Psoas muscle (tissue), 7 donors: ENCODE measurements at regions not wholly inside any gene's neighbourhood (a gene's known extent, or its start where the extent isn't known, plus 50 kb on each side); places are given as distances from the start of the nearest gene placed in this dataset.

ENCODE experiments used
- ATAC-seq, 4 donors: fragments of 200-7000 bp; cut with Tn5 transposase; one replicate each; pipeline ENCODE4 v1.9.1; 2020; ENCODE audit warnings: moderate library complexity in 3 of 4, mild to moderate bottlenecking in 2 of 4
- DNase-seq, 2 donors: peaks; one replicate each; pipeline ENCODE4 v3.0.0-alpha.2; 2020
- H3K27ac ChIP-seq: fragments of 200-600 bp; one replicate; pipeline ENCODE4 v1.8.0; 2022
- H3K27me3 ChIP-seq, 3 donors: fragments of 200-600 bp in 1 of 3; one replicate each; pipeline versions ENCODE4 v1.6.1 to v1.8.0; 2013 to 2022; ENCODE audit warnings: low read length in 2 of 3, mild to moderate bottlenecking in 2 of 3, moderate library complexity in 1 of 3; ENCODE audit not compliant: insufficient read depth in 3 of 3
- H3K36me3 ChIP-seq, 2 donors: fragments of 200-600 bp in 1 of 2; one replicate each; pipeline versions ENCODE4 v1.6.1 to v1.8.0; 2013 to 2022; ENCODE audit warnings: low read depth in 1 of 2, mild to moderate bottlenecking in 1 of 2, moderate library complexity in 1 of 2; ENCODE audit not compliant: insufficient read depth in 1 of 2
- H3K4me1 ChIP-seq: fragments of 200-600 bp; one replicate; pipeline ENCODE4 v1.8.0; 2022
- H3K4me3 ChIP-seq: fragments of 200-600 bp; one replicate; pipeline ENCODE4 v1.8.0; 2022; ENCODE audit warnings: mild to moderate bottlenecking
- H3K9me3 ChIP-seq: fragments of 200-600 bp; one replicate; pipeline ENCODE4 v1.8.0; 2022
- CTCF ChIP-seq: fragments of 200-600 bp; IDR thresholded peaks from one replicate; pipeline ENCODE4 v1.8.0; 2022; ENCODE audit warnings: antibody characterized with exemption
- WGBS, 3 donors: extraction: QIAGEN DNeasy Blood & Tissue Kit; methylation state at CpG; one replicate each; pipeline versions ENCODE4 v1.1.6 to v1.1.7; 2013; 5-methylcytosine and 5-hydroxymethylcytosine counted together
- intact Hi-C, 2 donors: fragments of 100-400 bp; cut with DNase I; formaldehyde crosslinking; loops; one replicate each; pipeline versions ENCODE4 v1.11.0 to v1.14.2; 2022
- donor health status: healthy with polysubstance abuse.
- donor health status: DM: no; HTN: no; CAD: no; lungs with moderate emphysema.
- donor health status: Bipolar disorder and iron deficiency.
- donor health status: healthy.
- donor health status: DM: yes; HTN: yes; CAD: no.
- donor health status: DM: no; HTN: no; CAD: no.
- donor health status: DM: yes; HTN: yes; CAD: no.

GRCh38 chr12:83805873-83806272 lies 1106.7 kb downstream of the SLC6A15 start:
- no peak for TF ChIP-seq CTCF
- no peaks in the 10 kb centered on the region for H3K4me1 ChIP-seq
- no peaks in the 10 kb centered on the region for H3K27me3 ChIP-seq
- WGBS, 3 donors: 53 to 70% (median 55%) methylated on average over 4 of the region's 4 CpGs
- no peaks in the 10 kb centered on the region for H3K36me3 ChIP-seq
- H3K9me3 ChIP-seq: no peaks in the 10 kb centered on the region
- DNase-seq: no peak
- H3K4me3 ChIP-seq: no peak overlapping the region
- intact Hi-C loops: no loop called here
- no peak for ATAC-seq
- H3K27ac ChIP-seq: no peak overlapping the region

DNA sequence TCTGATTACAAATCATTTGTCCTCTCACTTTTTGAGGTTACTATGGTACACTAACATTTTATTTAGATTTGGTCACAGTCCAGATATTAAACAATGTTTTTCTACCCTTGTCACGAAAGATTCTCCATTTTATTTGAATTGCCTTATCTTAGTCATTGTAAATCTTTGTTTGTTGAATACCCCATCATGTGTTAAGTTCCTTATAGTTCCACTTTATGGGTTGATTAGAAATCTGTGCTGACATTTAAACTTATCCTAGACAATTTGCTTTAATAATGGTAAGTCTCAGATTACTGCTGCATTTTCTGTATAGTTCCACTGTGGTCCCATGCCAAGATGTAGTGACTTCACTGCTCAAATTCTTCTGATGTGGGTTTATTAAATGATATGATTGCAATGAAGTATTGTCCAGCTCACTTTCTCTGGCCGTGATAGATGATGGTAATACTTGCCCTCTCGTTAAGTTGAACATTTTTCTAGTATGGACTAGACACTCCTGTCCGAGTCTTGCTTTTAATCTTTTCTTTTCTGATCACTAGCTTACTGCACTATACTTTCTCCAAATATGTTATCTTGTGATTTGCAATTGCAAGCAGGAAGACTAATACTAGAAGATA lies 1107.3 kb downstream of the SLC6A15 start:
- H3K4me1 ChIP-seq: no peaks in the 10 kb centered on the region
- no peaks in the 10 kb centered on the region for H3K9me3 ChIP-seq
- intact Hi-C loops: no loop called here
- DNase-seq (no peak), ATAC-seq (no peak)
- no peaks in the 10 kb centered on the region for H3K36me3 ChIP-seq
- no peak overlapping the region for H3K4me3 ChIP-seq
- H3K27ac ChIP-seq: no peak overlapping the region
- WGBS, 3 donors: 65 to 71% (median 68%) methylated on average over 4 of the region's 4 CpGs
- no peak for TF ChIP-seq CTCF
- no peaks in the 10 kb centered on the region for H3K27me3 ChIP-seq

- Histone ChIP-seq H3K27ac (no peak overlapping the region), H3K9me3 (no peaks in the 10 kb centered on the region), H3K4me1 (no peaks in the 10 kb centered on the region), H3K4me3 (no peak overlapping the region), H3K36me3 (no peaks in the 10 kb centered on the region), H3K27me3 (no peaks in the 10 kb centered on the region)
- ATAC-seq (no peak), DNase-seq (no peak)
- no peak for TF ChIP-seq CTCF
- intact Hi-C loops: no loop called here
Measured at GRCh38 chr12:83801972-83802371, 1110.6 kb downstream of the SLC6A15 start.

GRCh38 chr12:83800022-83800421 lies 1112.6 kb downstream of the SLC6A15 start:
- Histone ChIP-seq H3K4me1 (no peaks in the 10 kb centered on the region), H3K36me3 (no peaks in the 10 kb centered on the region), H3K27me3 (no peaks in the 10 kb centered on the region), H3K27ac (no peak overlapping the region), H3K4me3 (no peak overlapping the region), H3K9me3 (no peaks in the 10 kb centered on the region)
- DNase-seq (no peak), ATAC-seq (no peak)
- intact Hi-C loops: no loop called here
- 89 to 93% (median 91%) methylated on average over 2 of the region's 2 CpGs for WGBS, 3 donors
- no peak for TF ChIP-seq CTCF

DNA sequence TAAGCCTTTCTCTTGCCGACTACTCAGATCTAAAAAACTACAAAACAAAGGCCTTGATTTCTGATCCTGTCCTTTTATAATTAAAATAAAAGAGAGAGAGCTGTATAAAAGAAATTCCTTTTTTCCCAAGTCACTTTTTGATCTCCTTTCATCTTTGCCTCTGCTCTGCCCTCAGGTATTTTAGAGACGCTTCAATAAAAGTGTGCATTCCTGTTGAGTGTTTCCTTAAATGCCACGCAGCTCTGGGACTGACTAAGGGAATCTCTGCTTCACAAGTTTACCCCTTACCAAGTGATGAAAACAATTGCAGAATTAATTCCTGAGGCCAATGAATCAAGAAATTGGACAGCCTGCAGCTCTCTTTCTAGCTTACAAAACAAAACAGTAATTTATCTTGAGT lies 1109.8 kb downstream of the TMTC2 start:
- ATAC-seq (no peak), DNase-seq (no peak)
- Histone ChIP-seq H3K27me3 (no peaks in the 10 kb centered on the region), H3K27ac (no peak overlapping the region), H3K36me3 (no peaks in the 10 kb centered on the region), H3K9me3 (no peaks in the 10 kb centered on the region), H3K4me3 (no peak overlapping the region), H3K4me1 (no peaks in the 10 kb centered on the region)
- WGBS, 3 donors: 50 to 64% (median 57%) methylated on average over 3 of the region's 3 CpGs
- intact Hi-C loops: no loop called here
- no peak for TF ChIP-seq CTCF
